H1 (cell line): ENCODE measurements at regions not wholly inside any gene's neighbourhood (a gene's known extent, or its start where the extent isn't known, plus 50 kb on each side); places are given as distances from the start of the nearest gene placed in this dataset.

Experiments
- CHD2 ChIP-seq: IDR thresholded peaks from 2 replicates; pipeline ENCODE4 v1.6.1; 2012; ENCODE audit warnings: low read length, improper control_type of control experiment
- EP300 ChIP-seq, 2 experiments: IDR thresholded peaks; 1 replicate in 1 of 2; 2 replicates in 1 of 2; pipeline ENCODE4 v1.6.1; 2011 to 2012; ENCODE audit warnings: low read depth in 2 of 2, low read length in 2 of 2, mild to moderate bottlenecking in 2 of 2, borderline replicate concordance in 1 of 2, inconsistent platforms in 1 of 2, moderate library complexity in 1 of 2
- EZH2 ChIP-seq: fragments of 200-600 bp; sonication (generic); IDR thresholded peaks from 2 replicates; pipeline ENCODE4 v1.7.1; 2012; ENCODE audit warnings: low read depth, mild to moderate bottlenecking, moderate library complexity, low read length, inconsistent platforms; ENCODE audit not compliant: severe bottlenecking
- POLR2A ChIP-seq, 2 experiments: IDR thresholded peaks; 1 replicate in 1 of 2; 2 replicates in 1 of 2; pipeline ENCODE4 v1.6.1; 2011; ENCODE audit warnings: low read depth in 2 of 2, low read length in 2 of 2, mild to moderate bottlenecking in 2 of 2; ENCODE audit errors: control extremely low read depth in 1 of 2
- TEAD4 ChIP-seq: IDR thresholded peaks from 2 replicates; pipeline ENCODE4 v1.6.1; 2012; ENCODE audit warnings: low read depth, low read length, inconsistent platforms, mixed read lengths
- TF ChIP-seq, protein P1 (sequence below), 3 experiments: IDR thresholded peaks; 1 replicate in 2 of 3; 2 replicates in 1 of 3; pipeline versions ENCODE4 v1.5.1 to v1.6.1; 2011; ENCODE audit warnings: low read length in 3 of 3, mild to moderate bottlenecking in 3 of 3, inconsistent platforms in 2 of 3, low read depth in 1 of 3, moderate library complexity in 1 of 3; ENCODE audit not compliant: insufficient read depth in 1 of 3; ENCODE audit errors: control extremely low read depth in 1 of 3
- TF ChIP-seq, protein P2 (sequence below): IDR thresholded peaks from 2 replicates; pipeline ENCODE4 v1.6.1; 2012; ENCODE audit warnings: inconsistent platforms

GRCh38 chr3:99009851-99010250 is 108.4 kb upstream of the DCBLD2 start:
- no peak for TF ChIP-seq CHD2
- no peak for TF ChIP-seq EP300 (IDR thresholded peaks at IDR 0.05; ENCODE audit: borderline replicate concordance in 1 of 2, low read depth in 2 of 2, low read length in 2 of 2)
- no peak for TF ChIP-seq POLR2A (IDR thresholded peaks at IDR 0.05; ENCODE audit: control extremely low read depth in 1 of 2, low read depth in 2 of 2, low read length in 2 of 2)
- TF ChIP-seq TEAD4: no peak
- TF ChIP-seq, protein P1, sequence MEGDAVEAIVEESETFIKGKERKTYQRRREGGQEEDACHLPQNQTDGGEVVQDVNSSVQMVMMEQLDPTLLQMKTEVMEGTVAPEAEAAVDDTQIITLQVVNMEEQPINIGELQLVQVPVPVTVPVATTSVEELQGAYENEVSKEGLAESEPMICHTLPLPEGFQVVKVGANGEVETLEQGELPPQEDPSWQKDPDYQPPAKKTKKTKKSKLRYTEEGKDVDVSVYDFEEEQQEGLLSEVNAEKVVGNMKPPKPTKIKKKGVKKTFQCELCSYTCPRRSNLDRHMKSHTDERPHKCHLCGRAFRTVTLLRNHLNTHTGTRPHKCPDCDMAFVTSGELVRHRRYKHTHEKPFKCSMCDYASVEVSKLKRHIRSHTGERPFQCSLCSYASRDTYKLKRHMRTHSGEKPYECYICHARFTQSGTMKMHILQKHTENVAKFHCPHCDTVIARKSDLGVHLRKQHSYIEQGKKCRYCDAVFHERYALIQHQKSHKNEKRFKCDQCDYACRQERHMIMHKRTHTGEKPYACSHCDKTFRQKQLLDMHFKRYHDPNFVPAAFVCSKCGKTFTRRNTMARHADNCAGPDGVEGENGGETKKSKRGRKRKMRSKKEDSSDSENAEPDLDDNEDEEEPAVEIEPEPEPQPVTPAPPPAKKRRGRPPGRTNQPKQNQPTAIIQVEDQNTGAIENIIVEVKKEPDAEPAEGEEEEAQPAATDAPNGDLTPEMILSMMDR (IDR thresholded peaks at IDR 0.05; ENCODE audit: control extremely low read depth in 1 of 3, insufficient read depth in 1 of 3, low read depth in 1 of 3, low read length in 3 of 3): no peak
- no peak for TF ChIP-seq EZH2
- TF ChIP-seq, protein P2, sequence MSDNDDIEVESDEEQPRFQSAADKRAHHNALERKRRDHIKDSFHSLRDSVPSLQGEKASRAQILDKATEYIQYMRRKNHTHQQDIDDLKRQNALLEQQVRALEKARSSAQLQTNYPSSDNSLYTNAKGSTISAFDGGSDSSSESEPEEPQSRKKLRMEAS: no peak
